ENCODE measurements at regions not wholly inside any gene's neighbourhood (a gene's known extent, or its start where the extent isn't known, plus 50 kb on each side); places are given as distances from the start of the nearest gene placed in this dataset.

GRCh38 chr5:3354606-3355005, 241.0 kb upstream of the IRX1 start:
- TF ChIP-seq, protein P1, sequence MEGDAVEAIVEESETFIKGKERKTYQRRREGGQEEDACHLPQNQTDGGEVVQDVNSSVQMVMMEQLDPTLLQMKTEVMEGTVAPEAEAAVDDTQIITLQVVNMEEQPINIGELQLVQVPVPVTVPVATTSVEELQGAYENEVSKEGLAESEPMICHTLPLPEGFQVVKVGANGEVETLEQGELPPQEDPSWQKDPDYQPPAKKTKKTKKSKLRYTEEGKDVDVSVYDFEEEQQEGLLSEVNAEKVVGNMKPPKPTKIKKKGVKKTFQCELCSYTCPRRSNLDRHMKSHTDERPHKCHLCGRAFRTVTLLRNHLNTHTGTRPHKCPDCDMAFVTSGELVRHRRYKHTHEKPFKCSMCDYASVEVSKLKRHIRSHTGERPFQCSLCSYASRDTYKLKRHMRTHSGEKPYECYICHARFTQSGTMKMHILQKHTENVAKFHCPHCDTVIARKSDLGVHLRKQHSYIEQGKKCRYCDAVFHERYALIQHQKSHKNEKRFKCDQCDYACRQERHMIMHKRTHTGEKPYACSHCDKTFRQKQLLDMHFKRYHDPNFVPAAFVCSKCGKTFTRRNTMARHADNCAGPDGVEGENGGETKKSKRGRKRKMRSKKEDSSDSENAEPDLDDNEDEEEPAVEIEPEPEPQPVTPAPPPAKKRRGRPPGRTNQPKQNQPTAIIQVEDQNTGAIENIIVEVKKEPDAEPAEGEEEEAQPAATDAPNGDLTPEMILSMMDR (IDR thresholded peaks at IDR 0.05): no peak
- TF ChIP-seq POLR2A (IDR thresholded peaks at IDR 0.05): no peak

Data from body of pancreas (tissue), 4 donors.